Suppressor macrophage treated with lipopolysaccharide for 1 hour (primary cell): ENCODE measurements at regions not wholly inside any gene's neighbourhood (a gene's known extent, or its start where the extent isn't known, plus 50 kb on each side); places are given as distances from the start of the nearest gene placed in this dataset.
A peak's percentile ranks its signal among the peaks of the same experiment; 100 is the strongest.
"Not testable (repeated sequence)": the region's sequence is repeated elsewhere in the genome, so short reads cannot be mapped to it uniquely, and the experiment has no call there.

Experiments
- DNase-seq, 3 donors: peaks; one replicate each; pipeline ENCODE4 v3.0.0-alpha.2; 2020 to 2022

DNA sequence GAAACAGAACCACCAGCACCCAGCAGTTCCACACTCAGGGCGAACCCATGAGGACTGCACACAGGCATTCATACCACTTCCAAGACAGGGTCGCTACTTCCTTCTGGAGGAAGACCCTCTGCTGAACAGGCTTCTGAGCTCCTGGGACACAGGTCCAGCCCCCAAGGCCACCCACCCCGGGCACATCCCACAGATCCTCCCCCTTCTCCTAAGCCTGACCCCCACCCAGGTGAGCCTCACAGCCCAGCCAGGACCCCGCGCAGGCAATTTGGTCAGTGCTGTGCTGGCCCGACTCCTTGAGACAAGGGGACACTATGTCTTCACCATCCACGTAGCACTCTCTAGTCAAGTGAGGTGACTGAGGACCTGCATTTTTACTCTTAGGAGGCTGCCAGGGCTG is 5382.7 kb upstream of the TPTE start:
- not testable (repeated sequence) for DNase-seq

DNA sequence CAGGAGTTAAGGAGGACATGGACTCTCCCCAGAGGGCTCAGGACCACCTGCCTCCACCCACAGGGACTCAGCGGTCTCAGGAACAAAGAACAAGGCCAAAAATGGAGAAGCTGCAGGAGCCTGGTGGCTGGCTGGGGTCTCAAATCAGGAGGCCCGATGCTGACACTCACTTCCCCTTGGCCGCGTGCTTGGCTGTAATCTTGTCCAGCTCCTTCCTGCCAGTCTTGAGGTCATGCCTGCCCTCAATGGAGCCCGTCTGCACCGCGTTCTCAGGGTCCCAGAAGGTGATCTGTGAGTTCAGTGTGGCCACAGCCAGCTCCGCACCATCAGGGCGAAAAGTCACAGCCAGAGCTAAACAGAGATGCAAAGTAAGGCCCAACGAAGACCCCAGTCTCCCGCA is 5381.9 kb upstream of the TPTE start:
- not testable (repeated sequence) for DNase-seq

GRCh38 chr21:5143011-5143410 is 5378.4 kb upstream of the TPTE start:
- DNase-seq, result not testable (repeated sequence)

DNA sequence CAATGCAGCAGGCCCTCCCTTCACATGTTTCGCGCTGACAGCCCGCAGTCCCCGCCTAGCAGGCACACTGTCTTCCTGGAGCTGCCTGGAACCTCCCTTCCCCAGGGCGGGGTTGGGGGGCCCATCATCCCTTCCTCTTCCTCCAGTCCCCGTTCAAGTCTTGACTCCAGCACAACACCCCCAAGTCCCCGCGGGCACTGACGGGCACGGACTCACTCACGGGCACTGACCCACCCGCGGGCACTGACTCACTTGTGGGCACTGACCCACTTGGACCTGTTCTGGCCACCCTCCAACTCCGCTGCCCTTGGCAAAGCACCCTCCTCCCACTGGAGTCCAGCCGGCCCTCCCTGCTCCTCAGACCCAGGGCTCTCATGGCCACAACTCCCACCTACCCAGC is 5376.7 kb upstream of the TPTE start:
- not testable (repeated sequence) for DNase-seq

DNA sequence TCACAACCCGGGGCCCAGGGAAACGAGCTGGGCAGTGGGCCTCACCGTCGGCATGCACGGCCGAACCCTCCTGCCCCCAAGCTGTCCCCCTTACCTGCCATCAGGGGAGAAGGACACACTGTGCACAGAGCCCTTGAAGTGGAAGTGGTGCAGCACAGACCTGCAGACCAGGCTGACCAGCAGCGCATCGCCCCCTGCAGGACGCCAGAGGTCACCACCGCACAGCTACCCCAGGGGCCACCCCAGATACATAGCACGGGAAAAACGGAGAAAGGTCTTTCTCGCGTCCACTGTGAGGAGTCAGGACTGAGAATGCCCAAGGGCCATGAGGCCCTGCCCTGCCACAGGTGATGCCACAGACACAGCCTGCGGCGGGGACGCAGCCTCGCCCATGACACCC is 5373.7 kb upstream of the TPTE start:
- DNase-seq, result not testable (repeated sequence)

- DNase-seq, result not testable (repeated sequence)
These were observed 5372.2 kb upstream of the TPTE start for GRCh38 chr21:5149222-5149621.

- DNase-seq, result not testable (repeated sequence)
These were observed 5367.3 kb upstream of the TPTE start for GRCh38 chr21:5153842-5154640.

- peak; percentile 84 to 93 (median 85) for DNase-seq
These were observed 5366.8 kb upstream of the TPTE start for GRCh38 chr21:5154641-5154982.

DNA sequence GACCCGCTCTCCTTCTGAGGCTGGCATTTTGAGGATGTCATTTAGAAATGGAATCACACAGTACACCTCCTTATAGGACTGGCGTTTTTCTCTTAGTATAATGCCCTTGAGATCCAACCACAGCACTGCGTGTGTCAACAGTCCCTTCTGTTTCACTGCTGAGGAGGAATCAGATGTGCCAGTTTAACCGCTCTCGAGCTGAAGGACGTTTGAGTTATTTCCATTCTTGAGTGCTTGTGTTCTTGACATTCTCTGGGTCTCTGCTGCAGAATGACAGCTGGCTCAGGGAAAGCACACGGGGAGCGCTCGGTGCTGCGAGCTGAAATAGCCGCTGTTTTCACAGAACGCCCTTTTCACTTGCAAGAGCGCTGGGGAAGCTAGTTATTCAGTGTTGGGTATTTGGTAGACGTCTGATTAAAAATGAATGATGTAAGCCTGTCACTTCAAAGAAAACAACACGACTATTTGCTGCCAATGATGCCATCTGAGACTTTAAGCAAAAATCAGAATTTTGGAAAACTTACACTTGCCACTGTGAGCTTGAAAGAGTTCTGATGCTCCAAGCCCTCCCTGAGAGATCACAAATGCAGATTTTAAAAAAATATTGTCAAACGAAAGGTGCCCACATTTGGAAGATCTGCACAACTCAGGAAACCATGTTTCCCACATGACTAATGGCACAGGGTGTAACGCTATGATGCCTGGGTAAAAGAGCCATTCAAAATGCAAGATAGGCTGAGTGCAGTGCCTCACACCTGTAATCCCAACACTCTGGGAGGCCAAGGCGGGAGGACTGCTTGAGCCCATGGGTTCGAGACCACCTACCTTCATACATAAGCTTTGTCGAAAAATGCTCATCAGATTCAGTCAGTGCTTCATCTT is 5358.4 kb upstream of the TPTE start:
- DNase-seq, result not testable (repeated sequence)

GRCh38 chr21:5165829-5166228 is 5355.6 kb upstream of the TPTE start:
- not testable (repeated sequence) for DNase-seq
